ENCODE measurements at regions not wholly inside any gene's neighbourhood (a gene's known extent, or its start where the extent isn't known, plus 50 kb on each side); places are given as distances from the start of the nearest gene placed in this dataset.
"Not testable (repeated sequence)": the region's sequence is repeated elsewhere in the genome, so short reads cannot be mapped to it uniquely, and the experiment has no call there.

DNA sequence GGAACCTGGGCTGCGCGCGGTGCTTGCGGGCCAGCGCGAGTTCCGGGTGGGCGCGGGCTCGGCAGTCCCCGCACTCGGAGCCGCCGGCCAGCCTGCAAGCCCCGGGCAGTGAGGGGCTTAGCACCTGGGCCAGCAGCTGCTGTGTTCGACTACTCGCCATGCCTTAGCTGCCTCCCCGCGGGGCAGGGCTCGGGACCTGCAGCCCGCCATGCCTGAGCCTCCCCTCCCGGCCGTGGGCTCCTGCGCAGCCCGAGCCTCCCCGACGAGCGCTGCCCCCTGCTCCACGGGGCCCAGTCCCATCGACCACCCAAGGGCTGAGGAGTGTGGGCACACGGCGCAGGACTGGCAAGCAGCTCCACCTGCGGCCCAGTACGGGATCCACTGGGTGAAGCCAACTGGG is 77.1 kb downstream of the SPRING1 start:
- H3K18ac ChIP-seq (ENCODE audit: extremely low read depth, low read length); H2AFZ ChIP-seq (ENCODE audit: low read length); H3K79me2 ChIP-seq (ENCODE audit: control insufficient read depth in 1 of 2, insufficient read depth in 2 of 2, low read length in 2 of 2); H2BK20ac ChIP-seq (ENCODE audit: low read length); H2BK5ac ChIP-seq (ENCODE audit: low read depth, low read length); H2BK120ac ChIP-seq (replicated peaks; ENCODE audit: low read depth, low read length); H3K4ac ChIP-seq (replicated peaks; ENCODE audit: insufficient read length, low read depth, low read length); H3K4me3 ChIP-seq (ENCODE audit: extremely low read depth in 1 of 4, insufficient read depth in 2 of 4, low read depth in 3 of 4, low read length in 4 of 4); H3K9ac ChIP-seq (replicated peaks in 1 of 4; ENCODE audit: extremely low read depth in 1 of 4, low read depth in 3 of 4, low read length in 3 of 4); H3K27me3 ChIP-seq (replicated peaks in 1 of 4; ENCODE audit: control insufficient read depth in 3 of 4, extremely low read depth in 1 of 4, insufficient read depth in 3 of 4, low read length in 3 of 4); H2BK12ac ChIP-seq (ENCODE audit: low read depth, low read length); POLR2A ChIA-PET (ENCODE audit: partially characterized antibody); H3K23ac ChIP-seq (ENCODE audit: insufficient read length); H3K23me2 ChIP-seq (ENCODE audit: low read depth, low read length); H4K91ac ChIP-seq (replicated peaks; ENCODE audit: insufficient read length, low read length); H3K36me3 ChIP-seq (ENCODE audit: control insufficient read depth in 2 of 4, insufficient read depth in 4 of 4, low read length in 3 of 4); H3K56ac ChIP-seq (replicated peaks; ENCODE audit: insufficient read length, low read depth, low read length); H2AK5ac ChIP-seq (ENCODE audit: low read depth, low read length); H2BK15ac ChIP-seq (ENCODE audit: low read length); H3K4me1 ChIP-seq (replicated peaks in 1 of 4; ENCODE audit: control insufficient read depth in 3 of 4, insufficient read depth in 4 of 4, low read length in 3 of 4); H4K20me1 ChIP-seq (replicated peaks in 1 of 2; ENCODE audit: control insufficient read depth in 1 of 2, insufficient read depth in 2 of 2, low read length in 2 of 2); H3K79me1 ChIP-seq (ENCODE audit: low read depth, low read length); H4K5ac ChIP-seq (ENCODE audit: insufficient read length, low read depth, low read length); H4K8ac ChIP-seq (ENCODE audit: extremely low read depth, insufficient read depth, low read length); DNase-seq (ENCODE audit: low read depth in 1 of 2, low spot score in 2 of 2); FAIRE-seq; H3K4me2 ChIP-seq (ENCODE audit: insufficient read depth in 1 of 2, low read depth in 2 of 2, low read length in 2 of 2); H3K14ac ChIP-seq (ENCODE audit: insufficient read length); H3K27ac ChIP-seq (ENCODE audit: low read depth, low read length); H3K9me3 ChIP-seq (ENCODE audit: insufficient read depth in 2 of 2, low read depth in 1 of 2, low read length in 1 of 2): not testable (repeated sequence)
- WGBS, 2 experiments (ENCODE audit: extremely low coverage in 1 of 2, insufficient coverage in 1 of 2, insufficient read length in 1 of 2, insufficient replicate concordance in 2 of 2, low coverage in 1 of 2, low lambda C conversion rate in 2 of 2, missing lambda C conversion rate in 1 of 2), result 82% methylated on average over 13 of the region's 34 CpGs; no CpG with 5 or more reads in 1 of the 2 experiments
- CTCF ChIA-PET (ENCODE audit: partially characterized antibody), result interaction anchor here (0.8 to 1.6 kb wide), 4 partner anchors 9 to 645 kb away, joined by 3 to 5 read pairs (median 4); no protein-coding TSS in a partner anchor

All from H1 (cell line).